NB4 (cell line): ENCODE measurements at regions not wholly inside any gene's neighbourhood (a gene's known extent, or its start where the extent isn't known, plus 50 kb on each side); places are given as distances from the start of the nearest gene placed in this dataset.

Experiments
- DNase-seq: peaks from one replicate; pipeline ENCODE4 v3.0.0; 2010; ENCODE audit warnings: low read depth
- H3K4me3 ChIP-seq: one replicate; pipeline ENCODE4 v1.5.1; 2011; ENCODE audit warnings: mild to moderate bottlenecking, low read depth, low read length, moderate library complexity
- CTCF ChIP-seq: IDR thresholded peaks from one replicate; pipeline ENCODE4 v1.5.1; 2012; ENCODE audit warnings: low read depth, low read length
- MYC ChIP-seq: IDR thresholded peaks from 2 replicates; pipeline ENCODE4 v1.6.1; 2011; ENCODE audit warnings: low read depth, low read length
- POLR2A ChIP-seq: IDR thresholded peaks from 2 replicates; pipeline ENCODE4 v1.6.1; 2011; ENCODE audit warnings: mild to moderate bottlenecking; ENCODE audit not compliant: insufficient read length; ENCODE audit errors: extremely low read depth
- TF ChIP-seq, protein P1 (sequence below): IDR thresholded peaks from 2 replicates; pipeline ENCODE4 v1.6.1; 2011; ENCODE audit warnings: low read depth, low read length

DNA sequence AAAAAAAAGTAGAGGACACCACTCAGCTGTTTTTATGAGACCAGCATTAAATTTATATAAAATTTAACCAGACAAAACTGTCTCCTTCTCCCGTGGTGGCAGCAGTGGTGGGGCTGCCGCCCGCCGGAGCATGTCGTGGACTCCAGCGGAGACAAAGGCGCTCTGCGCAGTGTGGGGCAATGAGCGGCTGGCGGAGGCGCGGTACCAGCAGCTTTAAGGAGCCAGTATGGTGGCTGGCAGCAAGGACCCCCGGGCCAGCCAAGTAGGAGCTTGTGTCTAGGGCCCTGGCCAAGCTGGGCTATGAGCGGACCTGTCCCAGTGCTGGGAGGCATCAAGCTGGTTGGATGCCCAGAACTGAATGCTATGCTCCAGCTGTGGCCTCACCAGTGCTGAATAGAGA is 2102.9 kb downstream of the NCAM2 start:
- no peak for TF ChIP-seq CTCF
- TF ChIP-seq POLR2A, result no peak
- no peak overlapping the region for H3K4me3 ChIP-seq
- DNase-seq, result no peak

GRCh38 chr21:23108533-23108932 is 2110.3 kb downstream of the NCAM2 start:
- no peak overlapping the region for H3K4me3 ChIP-seq
- no peak for TF ChIP-seq POLR2A
- TF ChIP-seq CTCF, result no peak
- TF ChIP-seq, protein P1, sequence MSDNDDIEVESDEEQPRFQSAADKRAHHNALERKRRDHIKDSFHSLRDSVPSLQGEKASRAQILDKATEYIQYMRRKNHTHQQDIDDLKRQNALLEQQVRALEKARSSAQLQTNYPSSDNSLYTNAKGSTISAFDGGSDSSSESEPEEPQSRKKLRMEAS, result no peak
- no peak for TF ChIP-seq MYC
- no peak for DNase-seq

- TF ChIP-seq MYC (no peak), CTCF (no peak)
- TF ChIP-seq, protein P1, result no peak
- no peak overlapping the region for H3K4me3 ChIP-seq
- no peak for DNase-seq
Measured at GRCh38 chr21:23111070-23111600, 2112.9 kb downstream of the NCAM2 start.

DNA sequence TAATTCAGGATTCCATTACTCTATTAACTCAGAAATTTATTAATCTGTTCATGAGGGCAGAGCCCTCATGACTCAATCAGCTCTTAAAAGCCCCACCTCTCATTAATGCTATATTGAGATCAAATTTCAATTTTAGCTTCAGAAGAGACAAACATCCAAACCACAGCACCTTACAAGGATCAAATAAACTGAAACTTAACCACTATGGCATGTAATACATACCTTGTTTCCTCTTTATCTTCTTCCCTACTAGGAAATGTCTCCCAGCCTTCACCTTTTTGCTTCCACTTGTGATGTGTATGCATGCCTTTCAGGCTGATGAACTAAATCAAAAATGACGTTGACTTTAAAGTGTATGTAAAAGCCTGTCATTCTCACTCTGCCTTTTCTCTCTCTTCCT is 2121.3 kb downstream of the NCAM2 start:
- TF ChIP-seq, protein P1, result no peak
- TF ChIP-seq MYC (no peak), POLR2A (no peak), CTCF (no peak)
- no peak for DNase-seq

DNA sequence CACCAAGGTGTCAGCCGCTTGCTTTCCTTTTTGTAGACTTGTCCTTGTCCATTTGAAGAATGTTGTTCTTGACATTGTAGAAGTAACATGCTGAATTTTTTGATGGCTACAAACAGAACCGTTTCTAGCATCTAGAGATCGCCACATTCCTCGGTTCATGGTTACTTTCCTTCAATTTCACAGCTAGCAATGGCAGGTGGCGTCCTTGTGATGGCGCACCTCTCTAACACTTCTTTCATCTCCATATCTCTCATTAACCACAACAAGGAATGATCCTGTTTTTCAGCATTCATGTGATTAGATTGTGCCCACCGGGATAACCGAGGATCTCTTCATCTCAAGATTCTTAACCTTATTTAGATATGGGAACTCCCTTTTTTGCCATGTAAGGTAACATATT is 2129.8 kb downstream of the NCAM2 start:
- no peak for TF ChIP-seq MYC
- TF ChIP-seq, protein P1, result no peak
- H3K4me3 ChIP-seq, result no peak overlapping the region
- DNase-seq, result no peak

More for the DNA sequence above, 2121.3 kb downstream of the NCAM2 start:
- no peak overlapping the region for H3K4me3 ChIP-seq

DNA sequence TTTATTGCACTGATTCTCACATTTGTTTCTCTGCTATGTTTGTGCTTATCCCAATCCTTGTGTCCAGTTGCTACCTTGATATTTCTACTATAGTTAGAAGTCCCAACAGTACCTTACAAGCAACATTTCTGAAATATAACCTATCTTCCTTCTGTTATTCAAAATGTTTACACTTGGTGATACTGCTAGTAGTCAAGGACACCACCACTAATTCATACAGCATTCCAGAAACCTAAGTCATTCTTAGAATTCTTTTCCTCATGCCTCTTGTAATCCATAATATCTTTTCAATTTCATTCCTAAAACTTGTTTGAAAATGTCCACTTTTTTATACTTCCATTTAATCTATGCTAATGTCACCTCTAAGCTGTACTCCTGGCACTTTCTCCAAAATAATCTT is 2132.1 kb downstream of the NCAM2 start:
- TF ChIP-seq POLR2A (no peak), MYC (no peak), CTCF (no peak)
- TF ChIP-seq, protein P1, result no peak
- no peak for DNase-seq
- no peak overlapping the region for H3K4me3 ChIP-seq
